Endothelial cell of umbilical vein (primary cell): ENCODE measurements at regions not wholly inside any gene's neighbourhood (a gene's known extent, or its start where the extent isn't known, plus 50 kb on each side); places are given as distances from the start of the nearest gene placed in this dataset.

Experiments
- EZH2 ChIP-seq: IDR thresholded peaks from 2 replicates; pipeline ENCODE4 v1.6.1; 2012; ENCODE audit warnings: borderline replicate concordance, low read depth, mild to moderate bottlenecking, moderate library complexity, low read length, inconsistent platforms; ENCODE audit not compliant: severe bottlenecking
- FOS ChIP-seq: IDR thresholded peaks from 2 replicates; pipeline ENCODE4 v1.6.1; 2011; ENCODE audit warnings: mild to moderate bottlenecking, low read length, moderate library complexity, borderline replicate concordance; ENCODE audit not compliant: insufficient read depth
- GATA2 ChIP-seq: IDR thresholded peaks from 2 replicates; pipeline ENCODE4 v1.7.0; 2011; ENCODE audit warnings: low read depth, mild to moderate bottlenecking, moderate library complexity, mixed read lengths, low read length; ENCODE audit not compliant: insufficient read length, insufficient read depth
- POLR2A ChIP-seq: IDR thresholded peaks from 2 replicates; pipeline ENCODE4 v1.6.1; 2012; ENCODE audit warnings: low read depth, mild to moderate bottlenecking, control low read depth, low read length
- POLR2AphosphoS5 ChIP-seq: IDR thresholded peaks from 2 replicates; pipeline ENCODE4 v1.6.1; 2012; ENCODE audit warnings: low read depth, mild to moderate bottlenecking, control low read depth, low read length, moderate library complexity; ENCODE audit not compliant: insufficient read depth
- TF ChIP-seq, protein P1 (sequence below): IDR thresholded peaks from 2 replicates; pipeline ENCODE4 v1.6.1; 2011; ENCODE audit not compliant: insufficient read depth, insufficient read length
- TF ChIP-seq, protein P2 (sequence below), 2 donors: IDR thresholded peaks; 1 replicate in 1 of 2; 2 replicates in 1 of 2; pipeline ENCODE4 v1.5.1; 2011; ENCODE audit warnings: low read length in 2 of 2, mild to moderate bottlenecking in 2 of 2, moderate library complexity in 2 of 2, control low read depth in 1 of 2, inconsistent platforms in 1 of 2, low read depth in 1 of 2; ENCODE audit not compliant: insufficient read depth in 1 of 2; ENCODE audit errors: extremely low read depth in 1 of 2

DNA sequence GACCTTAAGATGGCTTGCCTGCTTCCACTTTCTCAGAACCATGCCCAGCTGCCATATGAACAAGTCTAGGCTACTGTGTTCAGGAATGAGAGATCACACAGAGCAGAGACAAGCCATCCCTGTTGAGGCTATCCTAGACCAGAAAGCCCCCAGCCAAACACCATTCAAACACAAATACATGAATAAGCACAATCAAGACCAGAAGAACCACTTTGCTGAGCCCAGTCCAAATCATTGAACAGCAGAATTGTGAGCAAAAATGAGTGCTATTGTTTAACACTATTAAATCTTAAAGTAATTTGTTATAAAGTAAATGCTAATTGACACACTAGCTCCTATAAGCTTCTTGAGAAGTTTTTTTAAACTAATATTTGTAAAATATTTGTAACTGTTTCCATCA is 79.0 kb upstream of the LYZL1 start:
- TF ChIP-seq, protein P1, sequence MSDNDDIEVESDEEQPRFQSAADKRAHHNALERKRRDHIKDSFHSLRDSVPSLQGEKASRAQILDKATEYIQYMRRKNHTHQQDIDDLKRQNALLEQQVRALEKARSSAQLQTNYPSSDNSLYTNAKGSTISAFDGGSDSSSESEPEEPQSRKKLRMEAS: no peak
- TF ChIP-seq, protein P2, sequence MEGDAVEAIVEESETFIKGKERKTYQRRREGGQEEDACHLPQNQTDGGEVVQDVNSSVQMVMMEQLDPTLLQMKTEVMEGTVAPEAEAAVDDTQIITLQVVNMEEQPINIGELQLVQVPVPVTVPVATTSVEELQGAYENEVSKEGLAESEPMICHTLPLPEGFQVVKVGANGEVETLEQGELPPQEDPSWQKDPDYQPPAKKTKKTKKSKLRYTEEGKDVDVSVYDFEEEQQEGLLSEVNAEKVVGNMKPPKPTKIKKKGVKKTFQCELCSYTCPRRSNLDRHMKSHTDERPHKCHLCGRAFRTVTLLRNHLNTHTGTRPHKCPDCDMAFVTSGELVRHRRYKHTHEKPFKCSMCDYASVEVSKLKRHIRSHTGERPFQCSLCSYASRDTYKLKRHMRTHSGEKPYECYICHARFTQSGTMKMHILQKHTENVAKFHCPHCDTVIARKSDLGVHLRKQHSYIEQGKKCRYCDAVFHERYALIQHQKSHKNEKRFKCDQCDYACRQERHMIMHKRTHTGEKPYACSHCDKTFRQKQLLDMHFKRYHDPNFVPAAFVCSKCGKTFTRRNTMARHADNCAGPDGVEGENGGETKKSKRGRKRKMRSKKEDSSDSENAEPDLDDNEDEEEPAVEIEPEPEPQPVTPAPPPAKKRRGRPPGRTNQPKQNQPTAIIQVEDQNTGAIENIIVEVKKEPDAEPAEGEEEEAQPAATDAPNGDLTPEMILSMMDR (IDR thresholded peaks at IDR 0.05; ENCODE audit: extremely low read depth in 1 of 2, insufficient read depth in 1 of 2, low read depth in 1 of 2, low read length in 2 of 2): no peak
- TF ChIP-seq POLR2A (no peak), GATA2 (no peak), POLR2AphosphoS5 (no peak), EZH2 (no peak), FOS (no peak)
